Bronchial epithelial cell (primary cell): ENCODE measurements at regions not wholly inside any gene's neighbourhood (a gene's known extent, or its start where the extent isn't known, plus 50 kb on each side); places are given as distances from the start of the nearest gene placed in this dataset.

Source experiments
- DNase-seq: peaks from one replicate; pipeline ENCODE4 v3.0.0-alpha.2; 2010; ENCODE audit warnings: low read depth
- FAIRE-seq: peaks from 2 replicates; lab custom pipeline; 2011; peaks lifted over from hg19 to GRCh38; lab: Jason Lieb, UNC
- H3K27me3 ChIP-seq: 2 replicates; pipeline ENCODE4 v1.5.1; 2011; ENCODE audit warnings: low read length; ENCODE audit not compliant: control insufficient read depth, insufficient read depth
- H3K36me3 ChIP-seq: 2 replicates; pipeline ENCODE4 v1.5.1; 2011; ENCODE audit warnings: low read length; ENCODE audit not compliant: control insufficient read depth, insufficient read depth
- H3K4me3 ChIP-seq: 2 replicates; pipeline ENCODE4 v1.5.1; 2011; ENCODE audit warnings: mild to moderate bottlenecking, low read depth, low read length, control low read depth
- TF ChIP-seq, protein P1 (sequence below): IDR thresholded peaks from 2 replicates; pipeline ENCODE4 v1.5.1; 2011; ENCODE audit warnings: mild to moderate bottlenecking, moderate library complexity, low read length, control low read depth, inconsistent platforms; ENCODE audit not compliant: insufficient read depth, severe bottlenecking

DNA sequence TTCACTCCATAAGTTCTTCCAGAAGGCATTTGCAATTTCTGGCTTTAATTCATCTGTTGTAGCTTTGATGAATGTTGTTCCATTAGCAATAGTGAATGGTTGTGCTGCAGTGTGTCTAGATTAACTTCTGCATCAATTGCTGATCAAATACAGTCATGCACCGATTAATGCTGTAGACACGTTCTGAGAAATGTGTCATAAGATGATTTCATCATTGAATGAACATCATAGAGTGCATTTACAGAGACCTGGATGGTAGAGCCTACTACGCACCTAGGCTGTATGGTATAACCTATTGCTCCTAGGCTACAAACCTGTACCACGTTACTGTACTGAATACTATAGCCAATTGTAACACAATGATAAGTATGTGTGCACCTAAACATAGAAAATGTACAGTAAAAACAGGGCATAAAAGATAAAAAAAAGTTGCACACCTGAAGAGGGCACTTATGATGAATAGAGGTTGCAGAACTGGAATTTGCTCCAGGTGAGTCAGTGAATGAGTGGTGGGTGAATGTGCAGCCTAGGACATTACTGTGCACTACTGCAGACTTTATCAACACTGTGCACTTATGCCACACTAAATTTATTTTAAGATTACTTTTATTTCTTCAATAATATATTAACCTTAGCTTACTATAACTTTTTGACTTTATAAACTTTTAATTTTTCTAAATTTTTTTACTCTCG lies 170.7 kb downstream of the HERPUD2 start:
- DNase-seq (peak; percentile 82), FAIRE-seq (no peak)
- TF ChIP-seq, protein P1, sequence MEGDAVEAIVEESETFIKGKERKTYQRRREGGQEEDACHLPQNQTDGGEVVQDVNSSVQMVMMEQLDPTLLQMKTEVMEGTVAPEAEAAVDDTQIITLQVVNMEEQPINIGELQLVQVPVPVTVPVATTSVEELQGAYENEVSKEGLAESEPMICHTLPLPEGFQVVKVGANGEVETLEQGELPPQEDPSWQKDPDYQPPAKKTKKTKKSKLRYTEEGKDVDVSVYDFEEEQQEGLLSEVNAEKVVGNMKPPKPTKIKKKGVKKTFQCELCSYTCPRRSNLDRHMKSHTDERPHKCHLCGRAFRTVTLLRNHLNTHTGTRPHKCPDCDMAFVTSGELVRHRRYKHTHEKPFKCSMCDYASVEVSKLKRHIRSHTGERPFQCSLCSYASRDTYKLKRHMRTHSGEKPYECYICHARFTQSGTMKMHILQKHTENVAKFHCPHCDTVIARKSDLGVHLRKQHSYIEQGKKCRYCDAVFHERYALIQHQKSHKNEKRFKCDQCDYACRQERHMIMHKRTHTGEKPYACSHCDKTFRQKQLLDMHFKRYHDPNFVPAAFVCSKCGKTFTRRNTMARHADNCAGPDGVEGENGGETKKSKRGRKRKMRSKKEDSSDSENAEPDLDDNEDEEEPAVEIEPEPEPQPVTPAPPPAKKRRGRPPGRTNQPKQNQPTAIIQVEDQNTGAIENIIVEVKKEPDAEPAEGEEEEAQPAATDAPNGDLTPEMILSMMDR = no peak
- H3K4me3 ChIP-seq = no peak overlapping the region
- no peaks in the 10 kb centered on the region for H3K36me3 ChIP-seq
- no peaks in the 10 kb centered on the region for H3K27me3 ChIP-seq

DNA sequence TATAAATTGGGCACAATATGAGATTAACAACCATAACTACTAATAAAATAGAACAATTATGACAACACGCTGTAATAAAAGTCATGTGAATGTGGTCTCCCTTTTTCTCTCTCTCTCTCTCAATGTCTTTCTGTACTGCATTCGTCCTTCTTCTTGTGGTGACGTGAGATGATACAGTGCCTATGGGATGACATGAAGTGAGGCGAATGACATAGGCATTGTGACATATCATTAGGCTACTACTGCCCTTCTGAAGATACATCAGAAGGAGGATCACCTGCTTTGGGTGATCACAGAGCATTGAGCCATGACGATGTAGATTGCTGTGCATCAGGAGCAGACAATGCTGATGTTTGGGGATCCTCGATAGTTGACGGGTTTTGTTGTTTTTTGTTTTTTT lies 171.6 kb downstream of the HERPUD2 start:
- no peak for DNase-seq
- no peaks in the 10 kb centered on the region for H3K27me3 ChIP-seq

DNA sequence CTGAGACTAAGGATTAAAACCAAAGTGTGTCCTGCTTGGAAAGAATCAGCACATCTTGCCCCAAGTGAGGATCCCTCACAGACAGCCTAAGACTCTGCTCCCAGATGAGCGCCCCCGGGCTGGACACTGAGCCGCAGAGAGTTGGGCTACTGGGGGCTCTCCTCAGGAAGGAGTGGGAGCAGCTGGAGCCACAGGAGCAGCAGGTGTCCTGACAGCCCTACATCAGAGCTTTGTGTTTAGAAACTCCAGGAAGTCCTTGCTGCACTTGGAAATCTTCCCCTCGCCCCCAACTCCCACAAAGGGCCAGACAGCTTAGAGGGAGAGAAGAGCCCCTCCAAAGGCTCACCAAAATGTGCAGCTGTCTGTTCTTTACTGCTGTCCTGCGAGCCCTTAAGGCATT lies 172.2 kb downstream of the HERPUD2 start:
- FAIRE-seq (no peak), DNase-seq (no peak)
- Histone ChIP-seq H3K36me3 (no peaks in the 10 kb centered on the region), H3K4me3 (no peak overlapping the region), H3K27me3 (no peaks in the 10 kb centered on the region)
- TF ChIP-seq, protein P1 = no peak

More for the DNA sequence above, 171.6 kb downstream of the HERPUD2 start:
- no peaks in the 10 kb centered on the region for H3K36me3 ChIP-seq
- no peak for FAIRE-seq
- TF ChIP-seq, protein P1 = no peak
- no peak overlapping the region for H3K4me3 ChIP-seq

DNA sequence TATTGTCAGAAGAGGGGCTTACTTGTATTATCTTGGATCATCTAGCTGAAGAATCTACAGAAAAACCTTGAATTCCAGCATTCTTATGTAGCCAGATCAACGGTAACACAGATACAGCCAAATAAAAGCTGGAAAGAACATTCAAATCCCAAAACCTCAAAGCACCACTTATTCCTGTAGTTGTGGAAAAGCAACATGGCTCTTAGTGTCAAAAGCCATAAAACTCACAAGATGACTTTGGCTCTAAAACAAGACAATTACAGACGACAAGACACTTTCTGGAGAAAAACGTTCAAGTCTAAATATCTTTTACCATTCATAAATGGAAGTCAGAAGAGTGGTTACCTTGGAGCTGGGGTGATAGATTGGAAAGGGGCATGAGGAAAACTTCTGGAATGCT lies 173.0 kb downstream of the HERPUD2 start:
- Histone ChIP-seq H3K27me3 (no peaks in the 10 kb centered on the region), H3K4me3 (no peak overlapping the region), H3K36me3 (no peaks in the 10 kb centered on the region)
- DNase-seq = no peak
- TF ChIP-seq, protein P1 = no peak
- FAIRE-seq = no peak

DNA sequence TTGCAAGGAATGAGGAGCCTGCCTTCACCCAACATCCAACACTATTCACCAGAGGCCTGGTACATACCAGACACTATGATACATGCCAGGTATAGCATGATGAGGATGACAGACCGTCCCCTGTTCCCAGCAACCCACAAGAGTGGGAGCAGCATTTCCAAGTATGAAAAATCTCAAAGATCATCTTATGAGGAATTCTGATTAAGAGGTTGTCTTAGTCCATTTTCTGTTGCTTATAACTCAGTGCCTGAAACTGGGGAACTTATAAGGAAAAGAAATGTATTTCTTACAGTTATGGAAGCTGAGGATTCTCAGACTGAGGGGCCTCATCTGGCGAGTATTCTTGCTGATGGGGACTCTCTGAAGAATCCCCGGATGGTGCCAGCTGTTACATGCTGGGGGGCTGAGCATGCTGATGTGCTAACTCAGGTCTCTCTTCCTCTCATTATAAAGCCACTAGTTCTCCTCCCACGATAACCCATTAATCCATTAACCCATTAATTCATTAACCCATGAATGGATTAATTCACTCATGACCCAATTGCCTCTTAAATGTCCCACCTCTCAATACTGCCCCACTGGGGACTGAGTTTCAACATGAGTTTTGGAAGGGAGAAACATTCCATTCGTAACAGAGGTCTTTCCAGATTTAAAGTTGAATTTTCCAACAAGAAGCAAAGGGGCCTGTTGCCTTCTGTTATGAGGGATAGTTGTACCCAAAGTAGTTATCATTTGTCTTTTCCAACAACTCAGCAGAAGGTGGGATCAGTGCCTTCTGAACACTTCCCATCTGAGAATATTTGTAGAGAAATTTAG lies 173.9 kb downstream of the HERPUD2 start:
- FAIRE-seq (no peak), DNase-seq (no peak)
- TF ChIP-seq, protein P1 = no peak
- Histone ChIP-seq H3K36me3 (no peaks in the 10 kb centered on the region), H3K27me3 (no peaks in the 10 kb centered on the region), H3K4me3 (no peak overlapping the region)
